Chondrocyte (in vitro differentiated cells): ENCODE measurements at regions not wholly inside any gene's neighbourhood (a gene's known extent, or its start where the extent isn't known, plus 50 kb on each side); places are given as distances from the start of the nearest gene placed in this dataset.

Source experiments
- DNase-seq: peaks from one replicate; pipeline ENCODE4 v3.0.0; 2021; ENCODE audit warnings: mixed read lengths, low spot score
- H3K27ac Mint-ChIP-seq: one replicate; pipeline ENCODE4 v1.8.0; 2021; ENCODE audit warnings: mild to moderate bottlenecking, moderate library complexity, mixed read lengths; ENCODE audit not compliant: unreplicated experiment
- H3K27me3 Mint-ChIP-seq: 2 replicates; pipeline ENCODE4 v1.8.0; 2021; ENCODE audit warnings: low read depth, mixed read lengths
- H3K36me3 Mint-ChIP-seq: 2 replicates; pipeline ENCODE4 v1.8.0; 2021; ENCODE audit warnings: low read depth, mixed read lengths
- H3K4me1 Mint-ChIP-seq: 2 replicates; pipeline ENCODE4 v1.8.0; 2021; ENCODE audit warnings: low read depth, mild to moderate bottlenecking, mixed read lengths
- H3K4me3 Mint-ChIP-seq: one replicate; pipeline ENCODE4 v1.8.0; 2021; ENCODE audit warnings: mild to moderate bottlenecking, moderate library complexity, mixed read lengths; ENCODE audit not compliant: unreplicated experiment
- H3K9me3 Mint-ChIP-seq: 2 replicates; pipeline ENCODE4 v1.8.0; 2021; ENCODE audit warnings: low read depth, mixed read lengths
- TF ChIP-seq, protein P1 (sequence below): fragments of 200-600 bp; sonication (generic); IDR thresholded peaks from 2 replicates; pipeline ENCODE4 v1.5.0; 2021; ENCODE audit warnings: antibody characterized with exemption, mild to moderate bottlenecking, moderate library complexity

DNA sequence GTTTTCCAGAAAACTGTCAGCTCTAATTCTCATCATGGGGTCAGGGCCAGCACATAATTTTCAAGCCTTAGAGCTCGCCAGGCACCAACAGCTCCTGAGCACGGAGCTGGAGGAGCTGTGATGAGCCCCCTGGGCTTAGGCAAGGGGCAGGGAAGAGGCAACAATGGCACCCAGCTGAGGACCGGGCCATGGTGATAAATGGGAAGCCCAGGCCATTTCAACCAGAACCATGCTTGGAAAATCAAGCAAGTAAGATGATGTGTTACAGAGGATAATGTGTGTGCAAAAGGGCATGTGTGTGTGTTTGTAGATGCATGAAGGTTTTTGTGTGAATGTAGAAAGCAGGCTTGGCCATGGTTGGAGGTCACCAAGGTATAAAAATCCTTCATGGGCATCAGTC lies 66.8 kb upstream of the UBAC2 start:
- Mint-ChIP-seq H3K4me1 (peaks cover 21% of the 10 kb centered on the region), H3K9me3 (no peaks in the 10 kb centered on the region), H3K27ac (no peak overlapping the region), H3K4me3 (no peak overlapping the region), H3K27me3 (no peaks in the 10 kb centered on the region), H3K36me3 (no peaks in the 10 kb centered on the region)
- TF ChIP-seq, protein P1, sequence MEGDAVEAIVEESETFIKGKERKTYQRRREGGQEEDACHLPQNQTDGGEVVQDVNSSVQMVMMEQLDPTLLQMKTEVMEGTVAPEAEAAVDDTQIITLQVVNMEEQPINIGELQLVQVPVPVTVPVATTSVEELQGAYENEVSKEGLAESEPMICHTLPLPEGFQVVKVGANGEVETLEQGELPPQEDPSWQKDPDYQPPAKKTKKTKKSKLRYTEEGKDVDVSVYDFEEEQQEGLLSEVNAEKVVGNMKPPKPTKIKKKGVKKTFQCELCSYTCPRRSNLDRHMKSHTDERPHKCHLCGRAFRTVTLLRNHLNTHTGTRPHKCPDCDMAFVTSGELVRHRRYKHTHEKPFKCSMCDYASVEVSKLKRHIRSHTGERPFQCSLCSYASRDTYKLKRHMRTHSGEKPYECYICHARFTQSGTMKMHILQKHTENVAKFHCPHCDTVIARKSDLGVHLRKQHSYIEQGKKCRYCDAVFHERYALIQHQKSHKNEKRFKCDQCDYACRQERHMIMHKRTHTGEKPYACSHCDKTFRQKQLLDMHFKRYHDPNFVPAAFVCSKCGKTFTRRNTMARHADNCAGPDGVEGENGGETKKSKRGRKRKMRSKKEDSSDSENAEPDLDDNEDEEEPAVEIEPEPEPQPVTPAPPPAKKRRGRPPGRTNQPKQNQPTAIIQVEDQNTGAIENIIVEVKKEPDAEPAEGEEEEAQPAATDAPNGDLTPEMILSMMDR = no peak
- DNase-seq = no peak

DNA sequence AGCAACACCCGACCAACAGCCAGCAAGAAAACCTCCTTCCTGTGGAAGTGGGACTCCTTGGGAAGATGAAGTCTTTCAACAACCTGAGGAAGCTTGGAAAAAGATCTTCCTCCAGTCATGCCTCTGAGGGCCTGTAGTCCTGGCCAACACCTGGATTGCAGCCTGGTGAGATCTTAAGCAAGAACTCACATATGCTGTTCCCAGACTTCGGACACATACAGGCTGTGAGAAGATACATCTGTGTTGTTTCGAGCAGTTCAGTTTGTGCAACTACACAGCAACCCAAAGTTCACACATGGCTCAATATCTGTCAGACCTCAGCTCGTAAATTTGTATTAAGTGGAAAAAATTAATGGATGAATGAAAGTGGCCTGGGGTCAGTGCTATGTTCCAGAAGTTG lies 65.1 kb upstream of the UBAC2 start:
- Mint-ChIP-seq H3K9me3 (peaks cover 1% of the 10 kb centered on the region), H3K27me3 (no peaks in the 10 kb centered on the region)
- DNase-seq = no peak

DNA sequence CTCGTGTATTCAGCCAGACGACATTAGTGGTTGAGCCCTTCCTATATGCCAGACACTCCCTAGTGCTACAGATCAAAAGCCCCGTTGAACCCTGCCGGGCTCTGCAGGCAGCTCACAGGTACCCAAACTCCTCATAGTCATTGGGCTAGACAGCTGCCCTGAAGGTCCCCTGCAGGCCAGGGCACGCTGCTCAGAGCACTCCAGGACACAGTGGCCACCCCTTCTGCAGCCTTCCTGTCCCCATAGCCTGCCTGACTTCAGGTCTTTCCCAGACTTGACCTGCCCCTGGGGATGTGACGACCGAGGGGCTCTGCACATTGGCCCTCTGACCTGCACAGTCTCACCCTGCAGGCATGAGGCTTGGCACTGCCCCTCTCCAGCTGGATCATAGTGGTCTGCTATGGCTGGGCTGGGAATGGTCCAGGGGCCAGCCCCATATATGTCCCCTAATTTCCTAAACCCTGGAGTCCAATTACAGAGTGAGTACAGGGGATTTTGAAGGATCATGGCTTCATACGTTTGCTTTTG lies 64.2 kb upstream of the UBAC2 start:
- Mint-ChIP-seq H3K4me1 (peaks cover 21% of the 10 kb centered on the region), H3K36me3 (no peaks in the 10 kb centered on the region), H3K4me3 (no peak overlapping the region), H3K27ac (no peak overlapping the region), H3K27me3 (no peaks in the 10 kb centered on the region), H3K9me3 (peaks cover 10% of the 10 kb centered on the region)
- TF ChIP-seq, protein P1 = no peak
- DNase-seq = no peak

More for the DNA sequence above, 65.1 kb upstream of the UBAC2 start:
- TF ChIP-seq, protein P1 = no peak
- Mint-ChIP-seq H3K27ac (no peak overlapping the region), H3K4me3 (no peak overlapping the region), H3K4me1 (peaks cover 21% of the 10 kb centered on the region), H3K36me3 (no peaks in the 10 kb centered on the region)

DNA sequence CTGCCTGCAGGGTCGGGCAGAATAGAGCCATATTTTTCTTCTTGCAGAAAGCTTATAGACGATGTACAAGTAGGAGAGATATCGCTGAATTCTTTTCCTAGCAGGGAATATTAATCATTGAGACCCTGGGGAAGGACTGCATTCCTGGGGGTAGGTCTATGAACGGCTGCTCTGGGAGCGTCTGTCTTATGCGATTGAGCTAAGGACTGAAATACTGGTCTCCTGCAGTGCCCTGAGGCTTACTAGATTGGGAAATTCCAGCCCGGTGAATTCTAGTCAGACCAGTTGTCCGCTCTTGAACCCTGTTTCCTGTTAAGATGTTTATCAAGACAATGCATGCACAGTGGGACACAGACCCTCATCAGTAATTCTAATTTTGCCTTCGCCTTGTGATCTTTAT lies 59.8 kb upstream of the UBAC2 start:
- peaks cover 11% of the 10 kb centered on the region for H3K9me3 Mint-ChIP-seq
- H3K27ac Mint-ChIP-seq = no peak overlapping the region
- no peaks in the 10 kb centered on the region for H3K27me3 Mint-ChIP-seq
- no peak for DNase-seq
- H3K36me3 Mint-ChIP-seq = no peaks in the 10 kb centered on the region
- TF ChIP-seq, protein P1 = no peak
- no peaks in the 10 kb centered on the region for H3K4me1 Mint-ChIP-seq
- no peak overlapping the region for H3K4me3 Mint-ChIP-seq

DNA sequence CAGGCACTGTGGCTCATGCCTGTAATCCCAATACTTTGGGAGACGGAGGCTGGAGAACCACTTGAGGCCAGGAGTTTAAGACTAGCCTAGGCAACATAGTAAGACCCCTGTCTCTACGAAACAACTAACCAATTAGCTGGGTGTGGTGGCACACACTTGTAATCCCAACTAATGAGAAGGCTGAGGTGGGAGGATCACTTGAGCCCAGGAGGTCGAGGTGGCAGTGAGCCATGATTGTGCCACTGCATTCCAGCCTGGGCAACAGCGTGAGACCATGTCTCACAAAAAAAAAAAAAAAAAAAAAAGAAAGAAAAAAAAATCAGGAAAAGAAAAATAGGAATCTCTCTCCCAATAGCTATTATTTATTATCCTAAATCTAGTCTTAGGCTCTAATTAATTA lies 56.8 kb upstream of the UBAC2 start:
- Mint-ChIP-seq H3K27me3 (no peaks in the 10 kb centered on the region), H3K27ac (no peak overlapping the region), H3K36me3 (no peaks in the 10 kb centered on the region), H3K4me3 (no peak overlapping the region), H3K9me3 (peaks cover 11% of the 10 kb centered on the region), H3K4me1 (peaks cover 9% of the 10 kb centered on the region)
- TF ChIP-seq, protein P1 = no peak
- no peak for DNase-seq
